Fibroblast of the aortic adventitia (primary cell): ENCODE measurements at regions not wholly inside any gene's neighbourhood (a gene's known extent, or its start where the extent isn't known, plus 50 kb on each side); places are given as distances from the start of the nearest gene placed in this dataset.
"Not testable (repeated sequence)": the region's sequence is repeated elsewhere in the genome, so short reads cannot be mapped to it uniquely, and the experiment has no call there.

Experiments used
- DNase-seq: peaks from one replicate; pipeline ENCODE4 v3.0.0-alpha.2; 2010; ENCODE audit warnings: low read depth
- H3K4me3 ChIP-seq: 2 replicates; pipeline ENCODE4 v1.5.1; 2011; ENCODE audit warnings: low read depth, mild to moderate bottlenecking, control low read depth, low read length, moderate library complexity
- CTCF ChIP-seq: IDR thresholded peaks from 2 replicates; pipeline ENCODE4 v1.5.1; 2011; ENCODE audit warnings: mild to moderate bottlenecking, low read length, control low read depth, inconsistent platforms; ENCODE audit not compliant: insufficient read depth

GRCh38 chr15:22194739-22195617 is 114.7 kb downstream of the OR4M2 start:
- H3K4me3 ChIP-seq, DNase-seq: not testable (repeated sequence)

GRCh38 chr15:22196423-22196822 is 116.1 kb downstream of the OR4M2 start:
- not testable (repeated sequence) for DNase-seq, H3K4me3 ChIP-seq

GRCh38 chr15:22200417-22200816 is 120.1 kb downstream of the OR4M2 start:
- not testable (repeated sequence) for H3K4me3 ChIP-seq

GRCh38 chr15:22201993-22202659 is 121.8 kb downstream of the OR4M2 start:
- DNase-seq, H3K4me3 ChIP-seq: not testable (repeated sequence)

More at GRCh38 chr15:22200417-22200816, 120.1 kb downstream of the OR4M2 start:
- DNase-seq = not testable (repeated sequence)

- DNase-seq, H3K4me3 ChIP-seq: not testable (repeated sequence)
Observed at GRCh38 chr15:22203208-22203607, 122.9 kb downstream of the OR4M2 start.

GRCh38 chr15:22209086-22209485 is 128.8 kb downstream of the OR4M2 start:
- not testable (repeated sequence) for H3K4me3 ChIP-seq, DNase-seq

GRCh38 chr15:22222596-22222995 is 142.3 kb downstream of the OR4M2 start:
- not testable (repeated sequence) for DNase-seq

GRCh38 chr15:22224241-22224671 is 143.9 kb downstream of the OR4M2 start:
- no peak for DNase-seq
- no peak for TF ChIP-seq CTCF
- H3K4me3 ChIP-seq = no peak overlapping the region

More at GRCh38 chr15:22222596-22222995, 142.3 kb downstream of the OR4M2 start:
- not testable (repeated sequence) for H3K4me3 ChIP-seq

- not testable (repeated sequence) for H3K4me3 ChIP-seq, DNase-seq
Observed at GRCh38 chr15:22224961-22225360, 144.6 kb downstream of the OR4M2 start.

GRCh38 chr15:22226034-22226790 is 145.9 kb downstream of the OR4M2 start:
- DNase-seq = no peak
- TF ChIP-seq CTCF = no peak
- H3K4me3 ChIP-seq = no peak overlapping the region
